G401 (cell line): ENCODE measurements at regions not wholly inside any gene's neighbourhood (a gene's known extent, or its start where the extent isn't known, plus 50 kb on each side); places are given as distances from the start of the nearest gene placed in this dataset.
A peak's percentile ranks its signal among the peaks of the same experiment; 100 is the strongest.

Experiments used
- DNase-seq: peaks from one replicate; pipeline ENCODE4 v3.0.0-alpha.2; 2015; ENCODE audit warnings: low spot score
- in situ Hi-C: cut with HindIII; loops from 2 replicates; pipeline ENCODE4 v1.10.0; 2016; ENCODE audit warnings: low sequenced_read_pairs, mixed read lengths

GRCh38 chr12:105920161-105920684 is 218.5 kb downstream of the NUAK1 start:
- in situ Hi-C loops = no loop called here
- DNase-seq = no peak

GRCh38 chr12:105921055-105921454 is 217.7 kb downstream of the NUAK1 start:
- DNase-seq = no peak
- in situ Hi-C loops = no loop called here

GRCh38 chr12:105921872-105922669 is 216.7 kb downstream of the NUAK1 start:
- in situ Hi-C loops = no loop called here
- peak; percentile 95 for DNase-seq

- in situ Hi-C loops = no loop called here
- DNase-seq = peak; percentile 87
These were observed 216.1 kb downstream of the NUAK1 start for GRCh38 chr12:105922670-105923102.

GRCh38 chr12:105924526-105925208 is 214.1 kb downstream of the NUAK1 start:
- DNase-seq = no peak
- in situ Hi-C loops = no loop called here

GRCh38 chr12:105927564-105927963 is 211.2 kb downstream of the NUAK1 start:
- DNase-seq = no peak
- in situ Hi-C loops = no loop called here

- DNase-seq = no peak
- in situ Hi-C loops = no loop called here
These were observed 210.3 kb downstream of the NUAK1 start for GRCh38 chr12:105928436-105928835.

- no peak for DNase-seq
- in situ Hi-C loops = no loop called here
These were observed 209.6 kb downstream of the NUAK1 start for GRCh38 chr12:105929192-105929591.

GRCh38 chr12:105930557-105931503 is 207.9 kb downstream of the NUAK1 start:
- DNase-seq = no peak
- in situ Hi-C loops = no loop called here

GRCh38 chr12:105931762-105932570 is 206.8 kb downstream of the NUAK1 start:
- in situ Hi-C loops = no loop called here
- DNase-seq = no peak

- peak; percentile 91 for DNase-seq
- in situ Hi-C loops = no loop called here
These were observed 204.8 kb downstream of the NUAK1 start for GRCh38 chr12:105933671-105934665.

GRCh38 chr12:105935106-105935505 is 203.6 kb downstream of the NUAK1 start:
- DNase-seq = no peak
- in situ Hi-C loops = no loop called here

GRCh38 chr12:105935981-105936380 is 202.8 kb downstream of the NUAK1 start:
- peak; percentile 77 for DNase-seq
- in situ Hi-C loops = no loop called here

GRCh38 chr12:105936496-105936895 is 202.3 kb downstream of the NUAK1 start:
- in situ Hi-C loops = no loop called here
- DNase-seq = peak; percentile 60

- in situ Hi-C loops = no loop called here
- DNase-seq = no peak
These were observed 201.7 kb downstream of the NUAK1 start for GRCh38 chr12:105937009-105937408.

- no peak for DNase-seq
- in situ Hi-C loops = no loop called here
These were observed 199.5 kb downstream of the NUAK1 start for GRCh38 chr12:105939181-105939721.

GRCh38 chr12:105942281-105942680 is 196.5 kb downstream of the NUAK1 start:
- in situ Hi-C loops = no loop called here
- no peak for DNase-seq
